Stimulated activated CD4-positive, alpha-beta T cell treated with anti-CD3 and anti-CD28 coated beads, Interleukin-4, amount 100 ng/mL, for 48 hours (primary cell): ENCODE measurements at regions not wholly inside any gene's neighbourhood (a gene's known extent, or its start where the extent isn't known, plus 50 kb on each side); places are given as distances from the start of the nearest gene placed in this dataset.

Experiments
- DNase-seq, 2 donors: peaks; one replicate each; pipeline ENCODE4 v3.0.0-alpha.2; 2020; ENCODE audit warnings: low read depth in 2 of 2

DNA sequence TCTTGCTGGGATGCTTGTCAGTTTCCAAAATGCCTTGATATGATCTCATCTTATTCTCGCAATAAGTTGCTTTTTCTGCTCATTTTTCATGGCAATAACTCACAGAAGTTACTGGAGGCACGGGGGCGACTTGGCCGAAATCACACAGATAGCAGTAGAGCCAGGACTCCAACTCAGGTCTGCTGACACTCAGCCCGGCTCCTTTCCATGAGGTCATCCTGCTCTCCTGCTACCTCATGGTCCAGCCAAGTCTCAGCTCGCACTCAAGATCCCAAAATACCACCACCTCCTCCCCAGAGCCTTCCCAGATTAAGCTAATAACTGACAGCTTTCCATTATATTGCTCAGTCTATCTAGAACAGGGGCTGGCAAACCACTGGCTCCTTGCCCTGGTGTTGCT, 269.5 kb downstream of the MAP2K4 start:
- no peak for DNase-seq

DNA sequence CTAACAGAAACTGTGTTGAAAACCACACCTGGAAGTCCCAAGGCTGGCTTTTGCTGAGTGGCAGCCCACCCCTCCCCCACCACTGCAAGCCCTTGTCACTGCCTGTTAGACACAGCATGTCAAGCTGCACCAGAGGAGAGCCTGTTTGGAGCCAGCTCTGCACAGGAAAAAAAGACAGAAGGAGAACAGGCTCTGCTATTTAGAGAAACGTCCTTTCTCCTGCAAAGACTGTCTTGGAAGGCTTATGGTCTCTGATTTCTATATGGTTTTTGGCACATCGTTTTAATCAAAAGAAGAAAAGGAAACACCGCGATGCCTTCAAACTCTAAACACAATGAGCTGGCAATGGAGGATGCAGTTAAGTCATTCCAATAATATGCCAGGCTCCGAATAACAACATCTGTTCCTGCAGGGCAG, 275.5 kb downstream of the MAP2K4 start:
- no peak for DNase-seq

DNA sequence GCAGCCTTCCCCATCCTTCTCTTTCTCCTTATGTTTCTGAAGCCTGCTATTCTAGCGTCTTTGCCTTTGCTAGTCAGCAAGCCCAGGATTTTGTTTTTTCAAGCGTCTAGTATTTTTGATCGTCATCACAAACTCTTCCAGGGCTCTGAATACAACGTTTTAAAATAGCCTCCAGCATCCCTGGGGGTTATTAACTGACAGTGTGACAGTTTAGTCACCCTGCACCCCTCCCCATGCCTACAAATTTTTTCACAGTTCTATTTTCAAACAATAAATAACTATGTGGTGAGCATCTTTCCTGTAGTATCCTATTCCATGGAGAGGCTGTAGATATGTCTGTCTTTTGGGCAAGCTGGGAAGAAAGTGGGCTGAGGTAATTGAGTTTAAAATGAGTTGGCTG, 280.9 kb downstream of the MAP2K4 start:
- DNase-seq: no peak

GRCh38 chr17:12302711-12303110, 282.0 kb downstream of the MAP2K4 start:
- DNase-seq: no peak

DNA sequence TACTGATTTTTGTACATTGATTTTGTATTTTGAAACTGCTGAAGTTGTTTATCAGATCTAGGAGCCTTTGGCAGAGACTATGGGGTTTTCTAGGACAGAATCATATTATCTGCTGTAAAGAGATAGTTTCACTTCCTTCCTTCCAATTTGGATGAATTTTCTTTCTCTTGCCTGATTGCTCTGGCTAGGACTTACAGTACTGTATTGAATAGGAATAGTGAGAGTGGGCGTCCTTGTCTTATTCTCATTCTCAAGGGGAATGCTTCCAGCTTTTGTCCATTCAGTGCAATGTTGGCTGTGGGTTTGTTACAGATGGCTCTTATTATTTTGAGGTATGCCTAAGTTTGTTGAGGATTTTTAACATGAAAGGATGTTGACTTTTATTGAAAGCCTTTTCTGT, 290.1 kb downstream of the MAP2K4 start:
- no peak for DNase-seq

- DNase-seq: no peak
Measured at GRCh38 chr17:12312692-12313091, 292.0 kb downstream of the MAP2K4 start.

GRCh38 chr17:12313786-12314185, 293.1 kb downstream of the MAP2K4 start:
- no peak for DNase-seq

DNA sequence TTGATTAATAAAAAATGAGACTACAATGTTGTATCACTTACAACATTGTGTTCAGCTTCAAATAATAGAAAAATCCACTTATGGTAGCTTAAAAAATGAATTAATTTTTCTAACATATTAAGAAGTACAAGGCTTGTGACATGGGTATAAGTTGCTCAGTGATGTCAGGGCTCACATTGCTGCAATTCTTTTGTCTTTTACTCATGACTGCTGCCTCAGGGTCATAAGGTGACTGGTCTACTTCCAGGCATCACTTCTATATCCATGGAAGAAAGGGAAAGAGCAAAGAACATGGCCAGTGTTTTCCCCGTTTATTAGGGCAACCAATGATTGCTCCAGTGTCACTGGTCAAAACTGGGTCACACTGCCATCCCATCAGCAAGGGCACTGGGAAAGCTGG, 295.3 kb downstream of the MAP2K4 start:
- no peak for DNase-seq

GRCh38 chr17:12318571-12319266, 298.0 kb downstream of the MAP2K4 start:
- DNase-seq: no peak

DNA sequence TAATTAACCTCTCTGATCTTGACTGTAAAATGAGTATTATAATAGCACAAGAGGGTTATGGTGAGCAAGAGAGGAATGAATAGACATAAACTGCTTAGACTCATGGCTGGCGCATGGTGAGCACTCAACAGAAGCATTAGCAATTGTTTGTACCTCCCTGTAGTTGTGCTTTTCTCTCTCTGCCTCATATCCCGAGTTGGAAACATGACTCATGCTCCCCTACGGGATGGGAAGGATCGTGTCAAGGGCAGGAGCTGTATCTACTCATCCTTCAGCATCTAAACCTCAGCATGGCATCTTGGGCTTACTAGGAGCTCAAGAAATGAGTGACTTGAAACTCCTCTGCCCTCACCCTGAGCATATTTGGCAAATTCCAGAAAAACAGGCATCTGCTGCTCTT, 299.6 kb downstream of the MAP2K4 start:
- DNase-seq: no peak

DNA sequence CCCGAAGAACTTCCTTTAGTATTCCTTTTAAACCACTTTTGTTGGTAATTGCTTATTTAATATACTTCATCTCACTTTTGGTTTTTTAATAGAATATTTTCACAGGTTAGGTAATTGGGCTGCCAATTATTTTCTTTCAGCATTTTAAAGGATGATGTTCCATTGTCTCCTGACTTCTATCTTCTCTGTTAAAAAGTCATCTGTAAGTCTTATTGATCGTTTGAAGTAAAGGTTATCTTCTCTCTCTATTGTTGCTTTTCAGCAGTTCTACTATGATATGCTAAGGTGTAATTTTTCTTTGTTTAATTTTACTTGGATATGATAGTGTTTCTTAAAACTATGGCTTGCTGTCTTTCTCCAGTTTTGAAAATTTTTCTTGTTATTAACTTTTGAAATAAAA, 307.5 kb downstream of the MAP2K4 start:
- DNase-seq: no peak

GRCh38 chr17:12330456-12330855, 309.8 kb downstream of the MAP2K4 start:
- DNase-seq: no peak

- DNase-seq: no peak
Measured at GRCh38 chr17:12341328-12341727, 320.7 kb downstream of the MAP2K4 start.

GRCh38 chr17:12342161-12342560, 321.5 kb downstream of the MAP2K4 start:
- DNase-seq: no peak

- peak; percentile 2 to 3 for DNase-seq
Measured at GRCh38 chr17:12342609-12343435, 322.1 kb downstream of the MAP2K4 start.

DNA sequence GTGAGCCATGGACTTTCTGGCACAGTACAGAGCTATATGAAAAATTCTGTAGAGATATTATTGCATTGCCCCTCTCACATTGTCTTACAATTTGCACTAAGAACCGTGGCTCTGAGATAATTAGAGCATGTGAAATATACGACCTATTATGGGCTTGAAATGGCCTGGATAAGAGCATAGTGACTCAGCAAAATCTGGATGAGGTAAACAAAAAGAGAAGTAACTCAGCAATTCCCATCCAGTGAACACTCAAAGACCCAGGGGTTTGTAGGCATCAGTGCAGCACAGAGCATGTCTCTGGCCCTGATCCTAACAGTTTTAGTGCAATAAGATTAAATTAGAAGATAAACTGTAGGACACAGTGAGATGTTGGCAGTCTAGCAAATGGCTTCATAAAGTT, 317.2 kb upstream of the MYOCD start:
- no peak for DNase-seq

- DNase-seq: no peak
Measured at GRCh38 chr17:12349297-12349696, 316.4 kb upstream of the MYOCD start.

DNA sequence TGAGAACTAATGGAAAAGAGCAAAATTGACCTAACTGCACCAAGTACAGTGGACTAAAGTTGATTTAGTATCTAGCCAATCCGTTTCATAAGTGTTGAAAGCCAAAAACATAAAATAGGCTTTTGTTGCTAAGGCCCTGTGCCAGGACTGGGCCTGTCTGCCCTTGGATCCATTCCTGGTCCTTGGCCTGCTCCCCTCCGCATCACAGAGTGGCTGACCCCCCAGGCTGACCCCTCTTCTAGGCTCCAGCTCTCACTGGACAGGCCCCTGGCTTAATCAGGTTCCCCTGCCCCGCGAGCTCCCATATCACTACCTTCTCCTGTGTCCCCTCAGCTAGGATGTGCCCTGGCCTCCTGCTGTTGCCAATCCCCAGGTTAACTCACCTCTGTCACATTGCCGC, 313.6 kb upstream of the MYOCD start:
- no peak for DNase-seq

DNA sequence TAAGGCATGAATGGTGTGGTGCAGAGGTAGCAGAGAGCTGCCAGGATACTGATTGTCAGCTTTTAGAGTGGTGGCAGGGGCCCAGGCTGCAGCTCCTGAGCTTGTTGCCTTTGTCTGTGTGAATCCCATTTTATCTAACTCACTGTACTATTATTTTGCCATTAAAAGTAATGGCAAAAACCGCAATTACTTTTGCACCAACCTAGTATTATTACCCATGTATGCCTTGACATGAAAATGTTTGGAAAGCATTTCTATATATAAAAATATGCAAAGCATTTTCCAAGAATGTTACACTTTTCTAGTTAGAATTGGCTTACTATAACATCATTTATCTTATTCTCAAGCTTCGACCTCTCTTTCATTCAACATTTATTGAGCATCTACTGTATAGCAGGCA, 308.1 kb upstream of the MYOCD start:
- DNase-seq: no peak

- no peak for DNase-seq
Measured at GRCh38 chr17:12358477-12358876, 307.2 kb upstream of the MYOCD start.

DNA sequence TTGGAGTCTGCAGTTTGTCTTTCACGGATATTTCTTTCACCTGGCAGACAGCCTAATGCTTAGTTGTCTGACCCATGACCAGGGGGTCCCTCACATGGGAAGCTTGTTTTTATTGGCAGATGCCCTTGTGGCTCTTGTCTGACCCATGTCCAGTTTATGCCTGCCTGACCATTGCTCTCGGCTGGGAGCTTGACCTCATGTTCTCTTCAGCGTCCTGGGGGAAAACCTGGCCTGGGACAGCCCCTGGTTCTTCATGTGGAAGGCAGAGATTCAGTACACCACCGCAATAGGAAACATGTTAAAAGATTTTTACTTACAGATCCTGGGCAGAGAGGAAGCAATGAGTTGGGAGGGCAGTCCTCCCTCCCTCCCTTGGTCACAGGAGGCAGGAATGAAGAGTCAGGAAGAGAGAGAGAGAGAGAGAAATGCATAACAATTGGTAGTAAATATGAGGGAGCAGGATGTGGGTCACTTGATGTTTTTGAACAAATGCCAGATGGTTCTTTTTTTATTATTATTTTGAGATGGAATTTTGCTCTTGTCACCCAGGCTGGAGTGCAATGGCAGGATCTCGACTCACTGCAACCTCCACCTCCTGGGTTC, 302.7 kb upstream of the MYOCD start:
- DNase-seq: no peak

DNA sequence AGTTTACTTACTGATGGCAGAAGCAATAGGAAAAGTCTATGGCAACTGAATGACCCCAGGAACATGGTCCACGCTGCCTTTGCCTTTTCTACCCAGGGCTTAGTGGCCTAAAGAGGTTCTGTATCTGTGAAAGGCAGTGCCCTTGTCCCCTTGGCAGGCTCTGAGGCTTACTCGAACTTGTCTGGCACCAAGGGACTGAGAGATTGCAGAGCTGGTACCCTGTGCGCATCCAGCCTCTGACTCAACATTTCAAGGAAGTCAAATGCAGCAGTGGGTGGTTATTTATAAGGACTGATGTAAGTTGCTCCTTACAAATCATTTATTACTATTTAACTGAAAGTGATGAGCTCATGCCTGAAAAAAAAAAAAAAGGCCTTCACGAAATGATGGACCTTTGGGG, 299.9 kb upstream of the MYOCD start:
- no peak for DNase-seq

DNA sequence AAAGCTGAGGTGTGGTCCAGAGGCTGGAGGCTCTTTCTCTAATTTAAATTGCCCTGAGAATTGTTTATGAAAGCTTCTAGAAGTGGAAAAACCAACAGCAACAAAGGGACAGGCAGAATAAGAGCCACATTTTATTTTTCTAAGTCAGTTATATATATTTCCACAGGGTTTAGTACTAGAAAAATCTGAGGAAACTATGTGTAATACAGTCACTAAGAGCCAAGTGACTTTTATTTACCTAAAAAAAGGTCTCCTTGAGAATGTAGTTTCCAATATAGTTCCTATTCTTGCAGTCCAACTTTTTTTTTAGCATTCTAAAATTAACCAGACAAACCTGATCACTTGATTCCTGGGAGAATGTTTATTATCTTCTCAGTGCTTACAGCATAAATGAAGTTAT, 296.6 kb upstream of the MYOCD start:
- DNase-seq: no peak
